Smooth muscle cell (in vitro differentiated cells): ENCODE measurements at regions not wholly inside any gene's neighbourhood (a gene's known extent, or its start where the extent isn't known, plus 50 kb on each side); places are given as distances from the start of the nearest gene placed in this dataset.

Experiments used
- DNase-seq: peaks from one replicate; lab custom pipeline; 2025; ENCODE audit not compliant: unreplicated experiment; lab: John Stamatoyannopoulos, UW
- H2AFZ ChIP-seq: fragments of 200-600 bp; sonication (generic); 2 replicates; pipeline ENCODE4 v1.6.0; 2016; ENCODE audit warnings: antibody characterized with exemption, low read depth, mild to moderate bottlenecking
- H3F3A ChIP-seq: fragments of 200-600 bp; sonication (generic); 2 replicates; pipeline ENCODE4 v1.6.0; 2017; ENCODE audit warnings: antibody characterized with exemption, low read depth
- H3K27ac ChIP-seq: fragments of 200-600 bp; sonication (generic); 2 replicates; pipeline ENCODE4 v1.5.1; 2016; ENCODE audit warnings: low read depth, mild to moderate bottlenecking
- H3K27me3 ChIP-seq: fragments of 200-600 bp; sonication (generic); 2 replicates; pipeline ENCODE4 v1.6.1; 2016; ENCODE audit warnings: low read depth, mild to moderate bottlenecking
- H3K36me3 ChIP-seq: fragments of 200-600 bp; sonication (generic); 2 replicates; pipeline ENCODE4 v1.5.1; 2016; ENCODE audit warnings: low read depth
- H3K4me1 ChIP-seq: fragments of 200-600 bp; sonication (generic); 2 replicates; pipeline ENCODE4 v1.5.1; 2016; ENCODE audit warnings: low read depth
- H3K4me2 ChIP-seq: fragments of 200-600 bp; sonication (generic); 2 replicates; pipeline ENCODE4 v1.6.0; 2016; ENCODE audit warnings: mild to moderate bottlenecking
- H3K4me3 ChIP-seq: fragments of 200-600 bp; sonication (generic); 2 replicates; pipeline ENCODE4 v1.5.1; 2016; ENCODE audit warnings: mild to moderate bottlenecking
- H3K79me2 ChIP-seq: fragments of 200-600 bp; sonication (generic); 2 replicates; pipeline ENCODE4 v1.6.0; 2016; ENCODE audit warnings: low read depth, mild to moderate bottlenecking
- H3K9ac ChIP-seq: fragments of 200-600 bp; sonication (generic); 2 replicates; pipeline ENCODE4 v1.6.0; 2016; ENCODE audit warnings: low read depth
- H3K9me3 ChIP-seq: fragments of 200-600 bp; sonication (generic); replicated peaks from 2 replicates; pipeline ENCODE4 v1.5.1; 2016; ENCODE audit warnings: low read depth
- H4K20me1 ChIP-seq: fragments of 200-600 bp; sonication (generic); 2 replicates; pipeline ENCODE4 v1.6.0; 2016; ENCODE audit warnings: low read depth
- WGBS: methylation state at CpG from one replicate; pipeline ENCODE4 v1.1.7; 2016; ENCODE audit warnings: low lambda C conversion rate; 5-methylcytosine and 5-hydroxymethylcytosine counted together
- TF ChIP-seq, protein P1 (sequence below): fragments of 200-600 bp; sonication (generic); IDR thresholded peaks from 2 replicates; pipeline ENCODE4 v1.5.1; 2017; ENCODE audit warnings: borderline replicate concordance, mild to moderate bottlenecking, antibody characterized with exemption; ENCODE audit not compliant: insufficient read depth, poor library complexity, severe bottlenecking

GRCh38 chr3:193945143-193945542 is 190.8 kb upstream of the HES1 start:
- peaks cover 4% of the 10 kb centered on the region for H3F3A ChIP-seq
- H3K27me3 ChIP-seq: no peaks in the 10 kb centered on the region
- DNase-seq: no peak
- no peaks in the 10 kb centered on the region for H4K20me1 ChIP-seq
- no peak overlapping the region for H3K4me2 ChIP-seq
- WGBS: 40% methylated on average over 5 of the region's 5 CpGs
- H3K4me1 ChIP-seq: peaks cover 32% of the 10 kb centered on the region
- no peak overlapping the region for H3K4me3 ChIP-seq
- TF ChIP-seq, protein P1, sequence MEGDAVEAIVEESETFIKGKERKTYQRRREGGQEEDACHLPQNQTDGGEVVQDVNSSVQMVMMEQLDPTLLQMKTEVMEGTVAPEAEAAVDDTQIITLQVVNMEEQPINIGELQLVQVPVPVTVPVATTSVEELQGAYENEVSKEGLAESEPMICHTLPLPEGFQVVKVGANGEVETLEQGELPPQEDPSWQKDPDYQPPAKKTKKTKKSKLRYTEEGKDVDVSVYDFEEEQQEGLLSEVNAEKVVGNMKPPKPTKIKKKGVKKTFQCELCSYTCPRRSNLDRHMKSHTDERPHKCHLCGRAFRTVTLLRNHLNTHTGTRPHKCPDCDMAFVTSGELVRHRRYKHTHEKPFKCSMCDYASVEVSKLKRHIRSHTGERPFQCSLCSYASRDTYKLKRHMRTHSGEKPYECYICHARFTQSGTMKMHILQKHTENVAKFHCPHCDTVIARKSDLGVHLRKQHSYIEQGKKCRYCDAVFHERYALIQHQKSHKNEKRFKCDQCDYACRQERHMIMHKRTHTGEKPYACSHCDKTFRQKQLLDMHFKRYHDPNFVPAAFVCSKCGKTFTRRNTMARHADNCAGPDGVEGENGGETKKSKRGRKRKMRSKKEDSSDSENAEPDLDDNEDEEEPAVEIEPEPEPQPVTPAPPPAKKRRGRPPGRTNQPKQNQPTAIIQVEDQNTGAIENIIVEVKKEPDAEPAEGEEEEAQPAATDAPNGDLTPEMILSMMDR: no peak
- H2AFZ ChIP-seq: no peak overlapping the region
- no peak overlapping the region for H3K27ac ChIP-seq
- H3K9me3 ChIP-seq: no peaks in the 10 kb centered on the region
- H3K79me2 ChIP-seq: no peaks in the 10 kb centered on the region
- no peak overlapping the region for H3K9ac ChIP-seq
- H3K36me3 ChIP-seq: no peaks in the 10 kb centered on the region

- 36% methylated on average over 5 of the region's 5 CpGs for WGBS
- Histone ChIP-seq H3K27me3 (no peaks in the 10 kb centered on the region), H3K4me3 (no peak overlapping the region)
Observed at GRCh38 chr3:193946945-193947344, 189.0 kb upstream of the HES1 start.

GRCh38 chr3:193947596-193947995 is 188.4 kb upstream of the HES1 start:
- no peak for DNase-seq
- Histone ChIP-seq H3F3A (peaks cover 4% of the 10 kb centered on the region), H3K27ac (no peak overlapping the region), H3K79me2 (no peaks in the 10 kb centered on the region), H3K36me3 (no peaks in the 10 kb centered on the region), H3K4me3 (no peak overlapping the region), H3K9me3 (no peaks in the 10 kb centered on the region), H4K20me1 (no peaks in the 10 kb centered on the region), H2AFZ (no peak overlapping the region), H3K4me2 (no peak overlapping the region), H3K4me1 (peaks cover 28% of the 10 kb centered on the region), H3K27me3 (no peaks in the 10 kb centered on the region), H3K9ac (no peak overlapping the region)
- TF ChIP-seq, protein P1: no peak
- 57% methylated on average over 6 of the region's 6 CpGs for WGBS

More at GRCh38 chr3:193946945-193947344, 189.0 kb upstream of the HES1 start:
- Histone ChIP-seq H3K9ac (no peak overlapping the region), H3F3A (peaks cover 4% of the 10 kb centered on the region), H4K20me1 (no peaks in the 10 kb centered on the region), H3K4me1 (peaks cover 29% of the 10 kb centered on the region), H3K27ac (no peak overlapping the region), H2AFZ (no peak overlapping the region), H3K36me3 (no peaks in the 10 kb centered on the region), H3K9me3 (no peaks in the 10 kb centered on the region), H3K4me2 (no peak overlapping the region), H3K79me2 (no peaks in the 10 kb centered on the region)
- DNase-seq: no peak
- TF ChIP-seq, protein P1: no peak

GRCh38 chr3:193948459-193948858 is 187.5 kb upstream of the HES1 start:
- Histone ChIP-seq H3K4me3 (no peak overlapping the region), H3K4me2 (no peak overlapping the region), H3K79me2 (no peaks in the 10 kb centered on the region), H3K36me3 (peaks cover 3% of the 10 kb centered on the region), H3K9ac (no peak overlapping the region), H3K27me3 (no peaks in the 10 kb centered on the region), H4K20me1 (no peaks in the 10 kb centered on the region), H2AFZ (no peak overlapping the region), H3F3A (peaks cover 3% of the 10 kb centered on the region), H3K4me1 (peaks cover 19% of the 10 kb centered on the region), H3K27ac (no peak overlapping the region), H3K9me3 (no peaks in the 10 kb centered on the region)
- DNase-seq: no peak
- TF ChIP-seq, protein P1: no peak
- 88% methylated on average over 3 of the region's 3 CpGs for WGBS
